Peyer's patch (tissue), 4 donors: ENCODE measurements at regions not wholly inside any gene's neighbourhood (a gene's known extent, or its start where the extent isn't known, plus 50 kb on each side); places are given as distances from the start of the nearest gene placed in this dataset.

Source experiments
- DNase-seq, 3 donors: peaks; one replicate each; pipeline ENCODE4 v3.0.0-alpha.2; 2017 to 2019
- H3K27ac ChIP-seq, 4 donors: fragments of 200-600 bp; sonication (generic); one replicate each; pipeline ENCODE4 v1.5.1; 2016 to 2019
- H3K27me3 ChIP-seq, 2 donors: fragments of 200-600 bp; sonication (generic); one replicate each; pipeline ENCODE4 v1.5.1; 2019
- H3K36me3 ChIP-seq, 3 donors: fragments of 200-600 bp; sonication (generic); one replicate each; pipeline ENCODE4 v1.5.1; 2016 to 2019
- H3K4me1 ChIP-seq, 4 donors: fragments of 200-600 bp; sonication (generic); one replicate each; pipeline ENCODE4 v1.5.1; 2016 to 2019
- H3K4me3 ChIP-seq, 4 donors: fragments of 200-600 bp; sonication (generic); 1 replicate in 3 of 4; 2 replicates in 1 of 4; pipeline ENCODE4 v1.5.1; 2016 to 2019; ENCODE audit warnings: mild to moderate bottlenecking in 1 of 4
- H3K9me3 ChIP-seq, 4 donors: fragments of 200-600 bp; sonication (generic); one replicate each; pipeline ENCODE4 v1.5.1; 2016 to 2019; ENCODE audit warnings: mild to moderate bottlenecking in 1 of 4
- POLR2A ChIP-seq, 2 donors: fragments of 450-650 bp; IDR thresholded peaks; one replicate each; pipeline ENCODE4 v1.5.1; 2017; ENCODE audit warnings: antibody characterized with exemption in 2 of 2, mild to moderate bottlenecking in 2 of 2, moderate library complexity in 2 of 2
- TF ChIP-seq, protein P1 (sequence below), 6 experiments: fragments of 450-650 bp in 4 of 6; fragments of 200-600 bp in 2 of 6; sonication (generic) in 1 of 6; IDR thresholded peaks; one replicate each; pipeline ENCODE4 v1.5.1; 2017 to 2019; ENCODE audit warnings: antibody characterized with exemption in 6 of 6, mild to moderate bottlenecking in 3 of 6, moderate library complexity in 1 of 6

DNA sequence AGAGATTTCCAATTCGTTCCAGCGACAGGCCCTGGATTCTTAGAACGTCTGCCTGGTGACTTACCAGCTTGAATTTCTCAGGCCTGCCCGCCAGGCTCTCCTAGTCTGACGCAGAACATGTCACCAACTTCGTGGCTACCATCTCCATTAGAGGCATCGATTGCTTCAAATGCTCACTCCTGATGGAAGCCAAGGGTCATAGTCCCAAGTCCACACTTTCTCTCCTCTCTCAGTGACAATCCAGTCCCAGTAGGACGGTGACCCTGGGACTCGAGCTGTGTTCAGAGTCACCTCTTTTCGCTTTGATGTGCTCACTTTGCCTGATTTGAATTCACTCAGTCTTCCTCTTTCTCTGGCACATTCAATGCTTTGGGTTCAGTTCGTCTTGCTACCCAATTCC is 94.8 kb downstream of the GADD45G start:
- peak in 1 of 3 donors; percentile 42 for DNase-seq
- no peak overlapping the region for H3K27ac ChIP-seq
- TF ChIP-seq, protein P1, sequence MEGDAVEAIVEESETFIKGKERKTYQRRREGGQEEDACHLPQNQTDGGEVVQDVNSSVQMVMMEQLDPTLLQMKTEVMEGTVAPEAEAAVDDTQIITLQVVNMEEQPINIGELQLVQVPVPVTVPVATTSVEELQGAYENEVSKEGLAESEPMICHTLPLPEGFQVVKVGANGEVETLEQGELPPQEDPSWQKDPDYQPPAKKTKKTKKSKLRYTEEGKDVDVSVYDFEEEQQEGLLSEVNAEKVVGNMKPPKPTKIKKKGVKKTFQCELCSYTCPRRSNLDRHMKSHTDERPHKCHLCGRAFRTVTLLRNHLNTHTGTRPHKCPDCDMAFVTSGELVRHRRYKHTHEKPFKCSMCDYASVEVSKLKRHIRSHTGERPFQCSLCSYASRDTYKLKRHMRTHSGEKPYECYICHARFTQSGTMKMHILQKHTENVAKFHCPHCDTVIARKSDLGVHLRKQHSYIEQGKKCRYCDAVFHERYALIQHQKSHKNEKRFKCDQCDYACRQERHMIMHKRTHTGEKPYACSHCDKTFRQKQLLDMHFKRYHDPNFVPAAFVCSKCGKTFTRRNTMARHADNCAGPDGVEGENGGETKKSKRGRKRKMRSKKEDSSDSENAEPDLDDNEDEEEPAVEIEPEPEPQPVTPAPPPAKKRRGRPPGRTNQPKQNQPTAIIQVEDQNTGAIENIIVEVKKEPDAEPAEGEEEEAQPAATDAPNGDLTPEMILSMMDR (IDR thresholded peaks at IDR 0.05): no peak
- no peak for TF ChIP-seq POLR2A (IDR thresholded peaks at IDR 0.05)
- H3K36me3 ChIP-seq: no peaks in the 10 kb centered on the region
- no peaks in the 10 kb centered on the region for H3K27me3 ChIP-seq
- H3K4me3 ChIP-seq: no peak overlapping the region
- peaks cover 0 to 9% (median 0%) of the 10 kb centered on the region in 4 donors for H3K4me1 ChIP-seq
- no peaks in the 10 kb centered on the region for H3K9me3 ChIP-seq

DNA sequence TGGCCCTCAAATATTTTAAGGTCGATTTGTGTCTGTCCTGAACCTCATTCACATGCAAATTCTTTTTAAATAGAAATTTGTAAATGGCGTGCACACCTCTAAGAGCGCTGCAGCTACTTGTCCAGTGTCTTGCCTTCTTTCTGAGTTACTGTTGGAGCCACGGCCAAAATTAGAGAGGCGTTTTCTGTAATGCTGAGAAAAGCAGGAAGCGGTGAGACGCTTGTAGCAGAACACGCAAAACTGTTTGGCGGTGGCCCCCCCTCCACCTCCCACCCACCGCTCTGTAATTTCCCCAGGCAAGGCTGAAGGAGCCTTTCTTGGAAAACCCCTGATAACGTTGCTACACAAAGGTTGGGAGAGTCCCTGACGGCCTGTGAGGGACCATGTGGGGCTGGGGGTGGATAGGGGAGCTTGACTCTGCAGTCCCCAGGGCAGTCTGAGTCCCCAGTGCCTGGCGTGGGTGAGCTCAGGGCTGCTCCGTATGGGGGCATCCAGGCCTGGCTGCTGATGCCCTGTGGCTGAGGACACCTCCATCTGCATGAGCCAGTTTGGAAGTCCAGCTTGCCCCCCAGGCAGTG is 96.5 kb downstream of the GADD45G start:
- H3K9me3 ChIP-seq: no peaks in the 10 kb centered on the region
- peak in 2 of 3 donors; percentile 38 to 63 for DNase-seq
- no peak overlapping the region for H3K27ac ChIP-seq
- no peak overlapping the region for H3K4me3 ChIP-seq
- H3K27me3 ChIP-seq: no peaks in the 10 kb centered on the region
- H3K36me3 ChIP-seq: no peaks in the 10 kb centered on the region
- TF ChIP-seq, protein P1 (IDR thresholded peaks at IDR 0.05): no peak
- peaks cover 0 to 9% (median 0%) of the 10 kb centered on the region in 4 donors for H3K4me1 ChIP-seq

DNA sequence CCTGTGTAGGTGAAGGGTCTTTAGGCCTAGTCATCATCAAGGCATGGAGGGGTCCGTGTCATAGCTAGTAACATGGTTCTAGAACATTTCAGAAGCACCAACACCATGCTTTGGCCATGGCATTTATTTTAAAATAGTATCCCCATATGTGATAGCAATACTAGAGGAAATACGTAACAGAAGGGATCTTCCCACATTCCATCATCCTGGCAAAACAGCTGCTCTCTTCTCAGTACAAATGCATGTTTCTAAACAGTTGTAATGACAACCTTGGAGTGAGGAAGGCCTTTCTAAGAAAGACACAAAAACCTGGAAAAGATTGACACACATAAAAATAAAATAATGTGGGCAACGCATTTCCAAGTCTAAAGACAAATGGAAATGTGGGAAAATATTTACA is 97.6 kb downstream of the GADD45G start:
- no peak for DNase-seq

DNA sequence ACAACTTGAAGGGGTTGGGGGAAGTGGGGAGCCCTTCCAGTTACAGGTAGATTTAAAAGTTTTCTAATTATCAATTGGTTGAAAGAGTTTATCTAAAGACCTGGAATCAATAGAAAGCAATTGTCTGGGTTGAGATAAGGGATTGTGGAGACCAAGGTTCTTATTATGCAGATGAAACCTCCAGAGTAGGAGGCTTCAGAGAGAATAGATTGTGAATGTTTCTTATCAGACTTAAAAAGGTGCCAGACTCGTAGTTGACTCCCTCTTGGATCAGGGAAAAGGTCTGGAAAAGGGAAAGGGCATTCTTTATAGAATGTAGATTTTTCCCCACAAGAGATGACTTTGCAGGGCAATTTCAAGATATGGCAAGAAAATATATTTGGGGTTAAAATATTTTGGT is 100.8 kb downstream of the GADD45G start:
- Histone ChIP-seq H3K9me3 (no peaks in the 10 kb centered on the region), H3K4me3 (no peak overlapping the region), H3K27me3 (no peaks in the 10 kb centered on the region), H3K36me3 (no peaks in the 10 kb centered on the region), H3K4me1 (peaks cover 0 to 11% (median 0%) of the 10 kb centered on the region in 4 donors), H3K27ac (no peak overlapping the region)
- DNase-seq: no peak
- TF ChIP-seq, protein P1 (IDR thresholded peaks at IDR 0.05): no peak
- no peak for TF ChIP-seq POLR2A (IDR thresholded peaks at IDR 0.05)

More for the DNA sequence above, 97.6 kb downstream of the GADD45G start:
- H3K27ac ChIP-seq: no peak overlapping the region
- H3K4me3 ChIP-seq: no peak overlapping the region
- TF ChIP-seq, protein P1 (IDR thresholded peaks at IDR 0.05): no peak
- H3K36me3 ChIP-seq: no peaks in the 10 kb centered on the region
- no peaks in the 10 kb centered on the region for H3K9me3 ChIP-seq
- peaks cover 0 to 9% (median 0%) of the 10 kb centered on the region in 4 donors for H3K4me1 ChIP-seq
- H3K27me3 ChIP-seq: no peaks in the 10 kb centered on the region

DNA sequence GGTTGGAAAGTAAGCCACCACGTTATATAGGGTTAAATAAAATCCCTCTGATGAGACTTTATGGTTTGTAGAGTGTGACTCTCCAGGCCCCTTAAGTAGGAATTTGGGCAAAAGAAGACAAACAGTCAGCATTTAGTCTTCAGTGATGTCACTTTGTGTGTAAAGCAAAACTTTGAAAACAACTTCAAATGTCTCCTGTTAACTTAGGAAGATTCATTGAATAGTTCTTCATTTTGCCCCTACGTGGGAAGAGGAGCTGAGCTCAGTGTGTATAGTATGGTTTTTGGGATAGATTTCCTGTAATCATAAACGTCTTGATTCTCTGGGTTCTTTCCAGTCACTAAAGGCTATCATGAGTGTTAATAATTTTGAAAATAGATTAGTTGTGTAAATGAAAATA is 101.3 kb downstream of the GADD45G start:
- TF ChIP-seq, protein P1 (IDR thresholded peaks at IDR 0.05): no peak
- no peak for TF ChIP-seq POLR2A (IDR thresholded peaks at IDR 0.05)
- Histone ChIP-seq H3K4me3 (no peak overlapping the region), H3K36me3 (no peaks in the 10 kb centered on the region), H3K9me3 (no peaks in the 10 kb centered on the region), H3K27ac (no peak overlapping the region), H3K4me1 (peaks cover 0 to 12% (median 0%) of the 10 kb centered on the region in 4 donors), H3K27me3 (no peaks in the 10 kb centered on the region)
- DNase-seq: no peak
